Nephron (organoid): ENCODE measurements at regions not wholly inside any gene's neighbourhood (a gene's known extent, or its start where the extent isn't known, plus 50 kb on each side); places are given as distances from the start of the nearest gene placed in this dataset.

Experiments
- H3K27ac Mint-ChIP-seq, 3 experiments: 2 replicates each; pipeline ENCODE4 v1.8.0; 2020; ENCODE audit warnings: mixed read lengths in 3 of 3, mild to moderate bottlenecking in 2 of 3, moderate library complexity in 1 of 3
- H3K27me3 Mint-ChIP-seq: 2 replicates; pipeline ENCODE4 v1.8.0; 2021; ENCODE audit warnings: low read depth, mild to moderate bottlenecking, moderate library complexity, mixed read lengths
- H3K36me3 Mint-ChIP-seq: 2 replicates; pipeline ENCODE4 v1.8.0; 2020; ENCODE audit warnings: low read depth, mixed read lengths
- H3K4me1 Mint-ChIP-seq: 2 replicates; pipeline ENCODE4 v1.8.0; 2020; ENCODE audit warnings: mixed read lengths
- H3K4me3 Mint-ChIP-seq, 3 experiments: 2 replicates each; pipeline ENCODE4 v1.8.0; 2020; ENCODE audit warnings: mild to moderate bottlenecking in 3 of 3, mixed read lengths in 3 of 3, moderate library complexity in 2 of 3
- H3K9me3 Mint-ChIP-seq: 2 replicates; pipeline ENCODE4 v1.8.0; 2020; ENCODE audit warnings: mixed read lengths
- CTCF ChIP-seq, 3 experiments: fragments of 200-600 bp; sonication (generic); IDR thresholded peaks; one replicate each; pipeline ENCODE4 v1.5.0; 2021; ENCODE audit warnings: antibody characterized with exemption in 3 of 3; ENCODE audit not compliant: unreplicated experiment in 3 of 3

DNA sequence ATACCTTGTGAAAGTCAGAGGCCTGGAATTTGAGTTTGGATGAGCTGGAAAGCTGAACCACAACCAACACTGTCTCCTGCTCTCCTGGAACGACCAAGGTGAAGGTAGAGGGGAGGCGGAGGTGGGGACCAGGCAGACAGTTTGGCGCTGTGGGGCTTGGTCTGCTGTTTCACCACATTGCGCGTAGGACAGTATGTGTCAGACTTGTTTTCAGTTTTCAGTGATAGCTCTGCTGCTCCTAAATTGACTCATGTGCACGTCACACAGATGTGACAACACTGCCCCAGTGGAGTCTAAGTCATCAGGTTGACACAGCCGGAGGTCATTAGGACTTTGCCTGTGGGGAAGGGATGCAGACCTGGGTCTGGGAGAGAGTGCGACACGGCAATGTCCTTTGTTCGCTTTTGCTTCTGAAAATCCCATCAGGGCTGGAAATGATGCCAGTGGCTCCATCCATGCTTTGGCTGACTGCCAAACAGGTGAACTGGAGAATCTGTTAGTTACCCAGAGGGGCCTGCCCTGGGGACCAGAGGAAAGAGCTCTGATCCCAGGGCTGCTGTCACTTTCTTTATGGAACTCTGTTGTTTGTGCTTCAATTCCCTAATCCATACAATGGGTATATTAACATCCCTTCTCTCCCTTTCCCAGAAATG is 255.5 kb downstream of the CDC5L start:
- Mint-ChIP-seq H3K4me1 (no peaks in the 10 kb centered on the region), H3K9me3 (peaks cover 3% of the 10 kb centered on the region), H3K27me3 (peaks cover 49% of the 10 kb centered on the region), H3K27ac (no peak overlapping the region), H3K4me3 (no peak overlapping the region), H3K36me3 (no peaks in the 10 kb centered on the region)
- TF ChIP-seq CTCF (IDR thresholded peaks at IDR 0.05; ENCODE audit: unreplicated experiment in 3 of 3), result no peak

DNA sequence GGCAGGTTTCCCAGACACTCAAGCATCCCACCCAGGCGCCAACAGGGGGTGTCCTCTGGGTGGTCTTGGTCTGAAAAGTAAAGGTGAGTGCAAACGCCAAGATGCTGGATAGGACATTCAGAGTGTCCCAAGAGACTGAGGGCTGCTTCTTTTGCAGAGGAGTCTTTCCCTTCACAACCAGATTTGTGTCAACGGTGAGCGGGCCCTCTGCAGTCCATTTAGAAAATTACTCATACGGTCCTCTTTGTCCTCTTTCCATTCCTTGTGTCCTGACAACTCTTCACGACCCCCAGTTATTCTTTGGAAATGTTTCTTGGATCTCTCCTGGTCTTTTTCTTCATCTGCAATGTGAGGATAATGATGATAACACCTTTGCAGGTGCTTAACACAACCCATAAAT is 257.8 kb downstream of the CDC5L start:
- Mint-ChIP-seq H3K36me3 (no peaks in the 10 kb centered on the region), H3K27me3 (peaks cover 40% of the 10 kb centered on the region), H3K27ac (no peak overlapping the region), H3K9me3 (peaks cover 2% of the 10 kb centered on the region), H3K4me1 (peaks cover 8% of the 10 kb centered on the region), H3K4me3 (no peak overlapping the region)
- no peak for TF ChIP-seq CTCF (IDR thresholded peaks at IDR 0.05; ENCODE audit: unreplicated experiment in 3 of 3)

GRCh38 chr6:44646355-44646754 is 258.8 kb downstream of the CDC5L start:
- H3K36me3 Mint-ChIP-seq, result peaks cover 3% of the 10 kb centered on the region
- no peak for TF ChIP-seq CTCF (IDR thresholded peaks at IDR 0.05; ENCODE audit: unreplicated experiment in 3 of 3)

GRCh38 chr6:44649365-44650025 is 262.0 kb downstream of the CDC5L start:
- H3K9me3 Mint-ChIP-seq, result peaks cover 2% of the 10 kb centered on the region
- H3K27me3 Mint-ChIP-seq, result peaks cover 57% of the 10 kb centered on the region
- H3K36me3 Mint-ChIP-seq, result peaks cover 3% of the 10 kb centered on the region
- no peak for TF ChIP-seq CTCF (IDR thresholded peaks at IDR 0.05; ENCODE audit: unreplicated experiment in 3 of 3)
- H3K4me3 Mint-ChIP-seq, result no peak overlapping the region
- no peak overlapping the region for H3K27ac Mint-ChIP-seq
- peaks cover 23% of the 10 kb centered on the region for H3K4me1 Mint-ChIP-seq

More at GRCh38 chr6:44646355-44646754, 258.8 kb downstream of the CDC5L start:
- Mint-ChIP-seq H3K9me3 (peaks cover 2% of the 10 kb centered on the region), H3K4me1 (peaks cover 8% of the 10 kb centered on the region), H3K27me3 (peaks cover 43% of the 10 kb centered on the region), H3K27ac (no peak overlapping the region), H3K4me3 (no peak overlapping the region)

GRCh38 chr6:44650495-44650894 is 263.0 kb downstream of the CDC5L start:
- Mint-ChIP-seq H3K27ac (no peak overlapping the region), H3K27me3 (peaks cover 64% of the 10 kb centered on the region), H3K9me3 (peaks cover 2% of the 10 kb centered on the region), H3K4me3 (no peak overlapping the region), H3K36me3 (peaks cover 3% of the 10 kb centered on the region), H3K4me1 (peaks cover 28% of the 10 kb centered on the region)
- no peak for TF ChIP-seq CTCF (IDR thresholded peaks at IDR 0.05; ENCODE audit: unreplicated experiment in 3 of 3)

- H3K4me1 Mint-ChIP-seq, result peaks cover 29% of the 10 kb centered on the region
- H3K9me3 Mint-ChIP-seq, result peaks cover 2% of the 10 kb centered on the region
- peaks cover 66% of the 10 kb centered on the region for H3K27me3 Mint-ChIP-seq
- no peak for TF ChIP-seq CTCF (IDR thresholded peaks at IDR 0.05; ENCODE audit: unreplicated experiment in 3 of 3)
- H3K27ac Mint-ChIP-seq, result no peak overlapping the region
- no peak overlapping the region for H3K4me3 Mint-ChIP-seq
- peaks cover 3% of the 10 kb centered on the region for H3K36me3 Mint-ChIP-seq
These were observed 263.4 kb downstream of the CDC5L start for GRCh38 chr6:44650947-44651346.
